GM20431 (cell line): ENCODE measurements at regions not wholly inside any gene's neighbourhood (a gene's known extent, or its start where the extent isn't known, plus 50 kb on each side); places are given as distances from the start of the nearest gene placed in this dataset.
"Not testable (repeated sequence)": the region's sequence is repeated elsewhere in the genome, so short reads cannot be mapped to it uniquely, and the experiment has no call there.

Experiments
- in situ Hi-C: fragments of 300-500 bp; cut with MseI, MboI; formaldehyde crosslinking; loops from one replicate; pipeline ENCODE4 v1.15.0; 2020; ENCODE audit warnings: low sequenced_read_pairs; ENCODE audit not compliant: unreplicated experiment

DNA sequence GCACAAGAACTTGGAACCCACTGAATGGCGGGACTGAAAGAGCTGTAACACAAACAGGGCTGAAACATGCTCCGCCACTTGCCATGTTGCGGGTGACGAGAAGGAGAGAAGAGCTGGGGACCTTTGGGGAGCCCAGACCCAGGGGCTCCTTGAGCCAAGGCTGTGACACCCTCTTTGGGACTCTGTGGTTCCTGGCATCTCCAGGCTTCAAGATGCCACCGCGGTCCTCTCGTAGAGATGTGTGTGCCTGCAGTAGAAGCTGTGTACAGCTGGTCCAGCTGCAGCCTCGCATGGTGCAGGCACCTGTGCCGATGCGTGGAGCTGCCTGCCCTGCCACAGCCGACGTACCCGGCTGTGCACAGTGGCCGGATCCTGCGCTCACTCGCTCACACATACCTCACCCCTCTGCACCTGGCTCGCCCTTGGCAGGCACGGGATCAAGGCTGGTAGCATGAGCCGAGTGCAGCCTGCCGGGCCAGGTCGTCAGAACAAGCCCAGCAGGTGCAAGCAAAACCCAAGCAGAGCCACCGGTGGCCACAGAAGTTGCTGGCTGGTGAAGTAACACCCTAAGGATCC, 1385.8 kb downstream of the PCDH9 start:
- in situ Hi-C loops: no loop called here

- in situ Hi-C loops: no loop called here
Observed at GRCh38 chr13:65843314-65843731, 1386.8 kb downstream of the PCDH9 start.

- in situ Hi-C loops: no loop called here
Observed at GRCh38 chr13:65841156-65841555, 1389.0 kb downstream of the PCDH9 start.

DNA sequence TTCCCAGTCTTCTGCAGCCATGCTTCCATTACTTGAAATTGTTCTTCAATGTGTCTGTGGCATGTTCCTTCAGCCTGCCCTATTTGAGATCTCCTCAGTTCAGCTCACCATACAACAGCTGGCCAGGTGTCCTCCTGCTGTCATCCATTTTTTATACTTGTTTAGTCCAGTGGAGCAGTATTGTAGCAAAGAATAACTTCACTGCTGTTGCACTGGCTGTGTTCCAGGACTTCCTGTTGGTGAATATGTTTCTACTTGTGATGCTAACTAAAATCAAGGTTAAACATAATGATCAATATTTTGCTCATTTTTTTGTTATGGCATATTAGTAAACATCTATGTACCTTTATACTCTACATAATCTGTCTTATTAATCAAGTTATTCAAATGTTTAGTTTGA, 1394.1 kb downstream of the PCDH9 start:
- in situ Hi-C loops: no loop called here

GRCh38 chr13:65834897-65835296, 1395.2 kb downstream of the PCDH9 start:
- in situ Hi-C loops: no loop called here

DNA sequence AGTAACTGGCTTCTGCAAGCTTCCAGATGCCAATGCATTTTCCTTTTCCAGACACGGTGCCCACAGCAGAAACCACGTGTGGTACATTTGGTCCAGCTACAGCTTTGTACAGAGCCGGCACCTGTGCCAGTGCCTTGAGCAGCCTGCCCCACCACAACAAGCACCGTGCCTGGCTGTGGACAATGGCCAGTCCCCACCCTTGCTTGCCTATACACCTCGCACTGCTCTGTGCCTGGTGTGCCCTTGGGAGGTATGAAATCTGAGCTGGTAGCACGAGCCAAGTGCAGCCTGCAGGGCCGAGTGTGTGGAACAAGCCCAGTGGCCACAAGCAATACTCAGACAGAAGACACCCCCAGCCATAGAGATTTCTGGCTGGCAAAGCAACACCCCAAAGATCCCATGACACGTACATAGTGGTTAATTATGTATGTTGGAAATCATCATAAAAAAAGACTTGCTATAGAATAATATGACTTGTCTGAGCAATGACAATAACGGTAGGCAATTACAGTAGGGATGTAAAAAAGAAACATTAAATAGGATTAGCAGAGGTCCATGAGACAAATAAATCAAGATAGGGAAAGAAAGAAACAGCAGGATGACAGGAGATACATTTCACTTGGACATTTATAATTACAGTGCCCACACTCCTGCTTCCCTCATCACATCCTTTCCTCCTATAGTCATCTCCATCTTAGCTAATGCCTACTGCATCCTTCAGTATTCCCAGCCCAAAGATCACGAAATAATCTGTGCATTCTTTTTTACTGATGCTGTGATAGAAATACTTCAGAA, 1399.5 kb downstream of the PCDH9 start:
- in situ Hi-C loops: no loop called here

DNA sequence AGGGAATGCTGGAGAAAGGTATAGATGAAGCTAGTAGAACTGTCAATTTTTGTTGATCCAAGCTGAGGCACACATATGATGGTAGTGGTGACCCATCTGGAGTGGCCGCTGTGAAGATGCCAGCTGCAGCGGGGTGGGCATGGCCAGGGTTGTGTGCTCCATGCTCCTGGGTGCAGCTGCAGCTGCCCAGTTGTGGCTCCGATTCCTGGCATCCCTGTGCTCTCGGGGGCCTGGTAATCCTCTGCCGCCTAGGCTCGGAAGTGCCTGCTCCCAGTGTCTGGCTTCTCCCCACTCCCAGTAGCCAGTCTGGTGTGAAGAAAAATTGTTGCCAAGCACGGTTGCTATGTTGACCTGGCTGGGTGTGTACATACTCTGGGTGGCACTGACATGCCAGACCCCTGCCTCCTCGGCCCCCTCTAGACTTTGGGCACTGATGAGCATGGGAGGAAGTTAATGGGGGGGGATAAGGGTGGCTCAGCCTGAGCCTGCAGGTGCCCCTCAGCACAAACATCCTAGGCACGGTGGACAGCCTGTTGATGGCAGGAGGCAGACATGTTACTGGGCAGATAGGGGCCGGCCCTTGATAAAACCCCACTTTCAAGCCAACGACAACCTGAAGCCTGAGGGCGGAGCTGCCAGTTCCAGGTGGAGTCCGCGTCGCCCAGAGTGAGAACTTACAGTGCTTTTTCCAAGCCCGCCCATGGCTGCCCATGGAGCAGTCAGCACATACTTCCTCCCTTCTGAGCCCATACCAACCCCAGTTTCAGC, 1400.7 kb downstream of the PCDH9 start:
- in situ Hi-C loops: no loop called here

- in situ Hi-C loops: no loop called here
Observed at GRCh38 chr13:65826657-65827056, 1403.5 kb downstream of the PCDH9 start.

DNA sequence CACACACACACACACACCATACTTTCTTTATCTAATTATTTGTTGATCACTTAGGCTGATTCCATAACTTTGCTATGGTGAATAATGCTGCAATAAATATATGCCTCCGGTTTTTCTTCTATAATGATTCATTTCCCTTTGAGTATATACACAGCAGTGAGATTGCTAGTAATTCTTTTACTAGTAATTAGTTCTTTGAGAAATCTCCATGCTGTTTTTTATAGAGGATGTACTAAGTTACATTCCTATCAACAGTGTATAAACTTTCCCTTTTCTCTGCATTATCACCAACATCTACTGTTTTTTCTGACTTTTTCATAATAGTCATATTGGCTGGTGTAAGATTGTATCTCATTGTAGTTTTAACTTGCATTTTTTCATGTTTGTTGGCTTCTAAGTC, 1405.1 kb downstream of the PCDH9 start:
- in situ Hi-C loops: no loop called here

- in situ Hi-C loops: no loop called here
Observed at GRCh38 chr13:65808061-65808460, 1422.1 kb downstream of the PCDH9 start.

DNA sequence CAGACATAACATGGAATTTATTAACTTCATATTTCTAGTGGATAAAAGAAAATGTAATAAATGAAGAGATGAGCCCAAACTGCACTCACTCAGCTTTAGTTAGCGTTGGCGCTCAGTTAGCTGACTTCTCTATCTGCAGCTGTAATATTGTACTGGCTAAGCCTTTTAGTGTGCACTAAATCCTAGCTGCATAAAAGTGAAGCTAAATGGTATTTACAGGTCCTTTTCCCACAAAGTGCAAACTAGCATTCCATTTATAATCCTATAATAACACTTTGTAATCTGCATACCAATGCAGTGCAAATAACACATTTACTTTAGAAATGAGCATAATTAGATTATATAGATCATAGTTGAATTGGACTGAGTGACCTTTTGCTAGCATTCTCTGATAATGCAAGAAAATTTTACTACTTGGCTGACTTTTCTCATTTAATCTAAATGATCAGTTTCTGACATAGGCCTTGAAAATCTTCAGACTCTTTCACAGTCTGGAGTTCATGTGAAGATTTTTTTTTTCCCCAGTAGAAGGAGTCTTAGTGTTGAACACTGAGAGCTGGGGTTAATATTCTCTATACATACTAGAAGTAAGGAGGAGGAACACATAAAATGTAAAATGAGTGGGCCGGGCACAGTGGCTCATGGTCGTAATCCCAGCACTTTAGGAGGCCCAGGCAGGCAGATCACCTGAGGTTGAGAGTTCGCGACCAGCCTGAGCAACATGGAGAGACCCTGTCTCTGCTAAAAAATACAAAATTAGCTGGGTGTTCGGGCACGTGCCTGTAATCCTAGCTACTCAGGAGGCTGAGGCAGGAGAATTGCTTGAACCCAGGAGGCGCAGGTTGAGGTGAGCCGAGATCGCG, 1426.4 kb downstream of the PCDH9 start:
- in situ Hi-C loops: no loop called here

DNA sequence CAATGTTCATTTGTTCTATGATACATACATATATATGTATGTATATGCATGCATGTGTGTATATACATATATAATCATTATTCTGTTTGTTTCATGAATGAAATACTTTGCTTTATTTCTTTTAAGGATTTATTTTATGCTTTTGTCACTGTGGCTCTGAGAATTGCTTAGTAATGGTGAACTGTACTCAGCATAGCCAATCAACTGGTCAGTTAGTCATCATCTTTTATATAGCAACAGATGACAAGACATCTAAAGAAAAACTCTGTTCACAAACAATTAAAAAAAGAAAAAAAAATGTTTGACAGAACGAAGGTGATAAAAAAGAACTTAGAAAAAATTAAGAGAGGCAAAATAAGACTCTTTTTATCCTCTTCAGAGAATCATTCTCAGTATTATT, 1440.3 kb downstream of the PCDH9 start:
- in situ Hi-C loops: no loop called here

- in situ Hi-C loops: no loop called here
Observed at GRCh38 chr13:65787082-65787481, 1443.1 kb downstream of the PCDH9 start.

- in situ Hi-C loops: no loop called here
Observed at GRCh38 chr13:65784088-65784816, 1445.9 kb downstream of the PCDH9 start.

DNA sequence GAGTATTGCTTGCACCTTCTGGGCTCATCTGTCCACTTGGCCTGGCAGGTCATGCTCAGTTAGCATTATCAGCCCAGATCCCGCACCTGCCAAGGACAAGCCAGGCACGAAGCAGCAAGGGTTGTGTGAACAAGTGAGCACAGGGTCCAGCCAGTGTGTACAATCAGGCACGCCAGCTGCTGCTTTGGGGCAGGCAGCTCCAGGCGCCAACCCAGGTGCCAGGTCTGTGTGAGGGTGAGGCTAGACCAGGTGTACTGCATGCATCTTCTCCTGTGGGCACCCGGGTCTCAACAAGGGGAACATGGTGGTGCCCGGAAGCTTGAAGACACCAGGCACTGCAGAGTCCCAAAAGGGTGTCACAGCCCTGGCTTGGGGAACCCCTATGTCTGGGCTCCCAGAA, 1446.8 kb downstream of the PCDH9 start:
- in situ Hi-C loops: no loop called here

- in situ Hi-C loops: not testable (repeated sequence)
Observed at GRCh38 chr13:65771704-65772313, 1458.3 kb downstream of the PCDH9 start.

DNA sequence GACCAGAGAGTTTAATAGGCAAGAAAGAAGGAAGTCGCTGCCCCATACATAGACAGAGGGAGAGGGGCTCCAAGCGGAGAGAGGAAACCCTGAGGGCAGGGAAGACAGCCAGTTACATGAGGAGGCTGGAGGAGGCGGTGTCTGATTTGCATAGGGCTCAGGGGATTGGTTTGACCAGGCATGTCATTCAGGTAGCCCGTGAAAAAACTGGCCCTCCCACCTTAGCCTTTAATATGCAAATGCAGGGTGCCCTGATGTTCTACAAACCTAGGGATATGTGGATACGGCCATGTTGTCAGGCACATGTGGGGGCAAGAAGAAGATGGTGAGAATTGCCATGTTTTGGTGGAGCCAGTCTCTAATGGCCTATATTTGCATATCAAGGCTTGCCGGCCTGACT, 1461.6 kb downstream of the PCDH9 start:
- in situ Hi-C loops: no loop called here

GRCh38 chr13:65763811-65764210, 1466.3 kb downstream of the PCDH9 start:
- in situ Hi-C loops: no loop called here

- in situ Hi-C loops: no loop called here
Observed at GRCh38 chr13:65762012-65762411, 1468.1 kb downstream of the PCDH9 start.
